Panc1 (cell line): ENCODE measurements at regions not wholly inside any gene's neighbourhood (a gene's known extent, or its start where the extent isn't known, plus 50 kb on each side); places are given as distances from the start of the nearest gene placed in this dataset.
"Not testable (repeated sequence)": the region's sequence is repeated elsewhere in the genome, so short reads cannot be mapped to it uniquely, and the experiment has no call there.

Source experiments
- POLR2AphosphoS5 ChIP-seq: IDR thresholded peaks from 2 replicates; pipeline ENCODE4 v1.6.1; 2012; ENCODE audit warnings: mild to moderate bottlenecking, low read depth, low read length, moderate library complexity
- SIN3A ChIP-seq: IDR thresholded peaks from 2 replicates; pipeline ENCODE4 v1.6.1; 2012; ENCODE audit warnings: low read depth, mild to moderate bottlenecking, low read length, moderate library complexity, borderline replicate concordance; ENCODE audit not compliant: insufficient read depth
- TF ChIP-seq, protein P1 (sequence below): fragments of 450-650 bp; IDR thresholded peaks from 2 replicates; pipeline ENCODE4 v1.5.1; 2017; ENCODE audit warnings: mild to moderate bottlenecking
- TF ChIP-seq, protein P2 (sequence below), 2 experiments: IDR thresholded peaks; 2 replicates each; pipeline ENCODE4 v1.6.1; 2011 to 2012; ENCODE audit warnings: low read depth in 2 of 2, control low read depth in 1 of 2, low read length in 1 of 2, mild to moderate bottlenecking in 1 of 2, moderate library complexity in 1 of 2; ENCODE audit not compliant: insufficient read depth in 1 of 2

DNA sequence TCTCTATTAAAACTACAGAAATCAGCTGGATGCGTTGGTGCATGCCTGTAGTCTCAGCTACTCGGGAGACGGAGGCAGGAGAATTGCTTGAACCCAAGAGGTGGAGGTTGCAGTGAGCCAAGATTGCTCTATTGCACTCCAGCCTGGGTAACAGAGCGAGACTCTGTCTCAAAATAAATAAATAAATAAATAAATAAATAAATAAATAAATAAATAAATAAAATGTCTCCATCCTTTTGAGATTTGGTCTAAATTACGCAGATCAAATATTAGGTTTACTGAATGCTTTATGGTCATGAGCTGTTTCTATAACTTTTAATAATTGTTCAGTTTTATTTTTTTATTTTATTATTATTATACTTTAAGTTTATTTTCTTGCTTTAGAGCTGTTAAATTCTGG lies 344.0 kb upstream of the POU3F4 start:
- TF ChIP-seq, protein P1, sequence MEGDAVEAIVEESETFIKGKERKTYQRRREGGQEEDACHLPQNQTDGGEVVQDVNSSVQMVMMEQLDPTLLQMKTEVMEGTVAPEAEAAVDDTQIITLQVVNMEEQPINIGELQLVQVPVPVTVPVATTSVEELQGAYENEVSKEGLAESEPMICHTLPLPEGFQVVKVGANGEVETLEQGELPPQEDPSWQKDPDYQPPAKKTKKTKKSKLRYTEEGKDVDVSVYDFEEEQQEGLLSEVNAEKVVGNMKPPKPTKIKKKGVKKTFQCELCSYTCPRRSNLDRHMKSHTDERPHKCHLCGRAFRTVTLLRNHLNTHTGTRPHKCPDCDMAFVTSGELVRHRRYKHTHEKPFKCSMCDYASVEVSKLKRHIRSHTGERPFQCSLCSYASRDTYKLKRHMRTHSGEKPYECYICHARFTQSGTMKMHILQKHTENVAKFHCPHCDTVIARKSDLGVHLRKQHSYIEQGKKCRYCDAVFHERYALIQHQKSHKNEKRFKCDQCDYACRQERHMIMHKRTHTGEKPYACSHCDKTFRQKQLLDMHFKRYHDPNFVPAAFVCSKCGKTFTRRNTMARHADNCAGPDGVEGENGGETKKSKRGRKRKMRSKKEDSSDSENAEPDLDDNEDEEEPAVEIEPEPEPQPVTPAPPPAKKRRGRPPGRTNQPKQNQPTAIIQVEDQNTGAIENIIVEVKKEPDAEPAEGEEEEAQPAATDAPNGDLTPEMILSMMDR = not testable (repeated sequence)
- TF ChIP-seq POLR2AphosphoS5, SIN3A: not testable (repeated sequence)
- TF ChIP-seq, protein P2, sequence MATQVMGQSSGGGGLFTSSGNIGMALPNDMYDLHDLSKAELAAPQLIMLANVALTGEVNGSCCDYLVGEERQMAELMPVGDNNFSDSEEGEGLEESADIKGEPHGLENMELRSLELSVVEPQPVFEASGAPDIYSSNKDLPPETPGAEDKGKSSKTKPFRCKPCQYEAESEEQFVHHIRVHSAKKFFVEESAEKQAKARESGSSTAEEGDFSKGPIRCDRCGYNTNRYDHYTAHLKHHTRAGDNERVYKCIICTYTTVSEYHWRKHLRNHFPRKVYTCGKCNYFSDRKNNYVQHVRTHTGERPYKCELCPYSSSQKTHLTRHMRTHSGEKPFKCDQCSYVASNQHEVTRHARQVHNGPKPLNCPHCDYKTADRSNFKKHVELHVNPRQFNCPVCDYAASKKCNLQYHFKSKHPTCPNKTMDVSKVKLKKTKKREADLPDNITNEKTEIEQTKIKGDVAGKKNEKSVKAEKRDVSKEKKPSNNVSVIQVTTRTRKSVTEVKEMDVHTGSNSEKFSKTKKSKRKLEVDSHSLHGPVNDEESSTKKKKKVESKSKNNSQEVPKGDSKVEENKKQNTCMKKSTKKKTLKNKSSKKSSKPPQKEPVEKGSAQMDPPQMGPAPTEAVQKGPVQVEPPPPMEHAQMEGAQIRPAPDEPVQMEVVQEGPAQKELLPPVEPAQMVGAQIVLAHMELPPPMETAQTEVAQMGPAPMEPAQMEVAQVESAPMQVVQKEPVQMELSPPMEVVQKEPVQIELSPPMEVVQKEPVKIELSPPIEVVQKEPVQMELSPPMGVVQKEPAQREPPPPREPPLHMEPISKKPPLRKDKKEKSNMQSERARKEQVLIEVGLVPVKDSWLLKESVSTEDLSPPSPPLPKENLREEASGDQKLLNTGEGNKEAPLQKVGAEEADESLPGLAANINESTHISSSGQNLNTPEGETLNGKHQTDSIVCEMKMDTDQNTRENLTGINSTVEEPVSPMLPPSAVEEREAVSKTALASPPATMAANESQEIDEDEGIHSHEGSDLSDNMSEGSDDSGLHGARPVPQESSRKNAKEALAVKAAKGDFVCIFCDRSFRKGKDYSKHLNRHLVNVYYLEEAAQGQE (IDR thresholded peaks at IDR 0.05; ENCODE audit: insufficient read depth in 1 of 2, low read depth in 2 of 2, low read length in 1 of 2) = not testable (repeated sequence)
